22Rv1 (cell line): ENCODE measurements at regions not wholly inside any gene's neighbourhood (a gene's known extent, or its start where the extent isn't known, plus 50 kb on each side); places are given as distances from the start of the nearest gene placed in this dataset.

Source experiments
- CTCF ChIP-seq: fragments of 450-650 bp; IDR thresholded peaks from 2 replicates; pipeline ENCODE4 v1.5.1; 2017; ENCODE audit warnings: mild to moderate bottlenecking
- ZFX ChIP-seq: fragments of 450-650 bp; IDR thresholded peaks from 2 replicates; pipeline ENCODE4 v1.6.1; 2017; ENCODE audit warnings: antibody characterized with exemption, borderline replicate concordance

- no peak for TF ChIP-seq CTCF
- no peak for TF ChIP-seq ZFX
Observed at GRCh38 chr1:29747196-29747595, 510.9 kb downstream of the PTPRU start.
